H1 (cell line): ENCODE measurements at regions not wholly inside any gene's neighbourhood (a gene's known extent, or its start where the extent isn't known, plus 50 kb on each side); places are given as distances from the start of the nearest gene placed in this dataset.

Source experiments
- ASH2L ChIP-seq: fragments of 200-600, 300-600 bp; sonication (generic); IDR thresholded peaks from one replicate; pipeline ENCODE4 v1.7.1; 2017; ENCODE audit warnings: low read length
- BCL11A ChIP-seq, 2 experiments: IDR thresholded peaks; one replicate each; pipeline ENCODE4 v1.6.1; 2011; ENCODE audit warnings: low read depth in 2 of 2, low read length in 2 of 2, mild to moderate bottlenecking in 2 of 2
- CBX8 ChIP-seq: fragments of 300-800, 300-1000 bp; sonication (generic); IDR thresholded peaks from 2 replicates; pipeline ENCODE4 v1.7.1; 2016; ENCODE audit warnings: low read depth, low read length, borderline replicate concordance
- KDM4A ChIP-seq: IDR thresholded peaks from one replicate; pipeline ENCODE4 v1.7.1; 2012; ENCODE audit warnings: low read depth, mild to moderate bottlenecking, moderate library complexity, low read length, inconsistent platforms; ENCODE audit not compliant: severe bottlenecking
- RNF2 ChIP-seq: fragments of 200-900, 300-1000 bp; sonication (generic); IDR thresholded peaks from 2 replicates; pipeline ENCODE4 v1.7.1; 2016; ENCODE audit warnings: borderline replicate concordance, low read depth, mild to moderate bottlenecking, antibody characterized with exemption, low read length; ENCODE audit not compliant: poor library complexity, severe bottlenecking; ENCODE audit errors: missing control alignments

GRCh38 chr3:63762934-63763550 lies 56.1 kb upstream of the C3orf49 start (continued):
- TF ChIP-seq RNF2: no peak
- TF ChIP-seq ASH2L: no peak
- TF ChIP-seq CBX8: no peak
- no peak for TF ChIP-seq BCL11A (IDR thresholded peaks at IDR 0.05; ENCODE audit: low read depth in 2 of 2, low read length in 2 of 2)
- TF ChIP-seq KDM4A: no peak
